Neural progenitor cell (in vitro differentiated cells): ENCODE measurements at regions not wholly inside any gene's neighbourhood (a gene's known extent, or its start where the extent isn't known, plus 50 kb on each side); places are given as distances from the start of the nearest gene placed in this dataset.

Experiments used
- DNase-seq: peaks from one replicate; pipeline ENCODE4 v3.0.0-alpha.2; 2016; ENCODE audit warnings: low spot score
- H2AFZ ChIP-seq: fragments of 200-600 bp; sonication (generic); replicated peaks from 2 replicates; pipeline ENCODE4 v1.6.1; 2016; ENCODE audit warnings: antibody characterized with exemption
- H3F3A ChIP-seq: fragments of 200-600 bp; sonication (generic); 2 replicates; pipeline ENCODE4 v1.6.1; 2016; ENCODE audit warnings: antibody characterized with exemption, low read depth
- H3K27ac ChIP-seq: fragments of 200-600 bp; sonication (generic); 2 replicates; pipeline ENCODE4 v1.5.1; 2016; ENCODE audit warnings: mild to moderate bottlenecking
- H3K27me3 ChIP-seq: fragments of 200-600 bp; sonication (generic); 2 replicates; pipeline ENCODE4 v1.6.1; 2016; ENCODE audit warnings: mild to moderate bottlenecking, moderate library complexity
- H3K36me3 ChIP-seq: fragments of 200-600 bp; sonication (generic); 2 replicates; pipeline ENCODE4 v1.5.1; 2016
- H3K4me1 ChIP-seq: fragments of 200-600 bp; sonication (generic); 2 replicates; pipeline ENCODE4 v1.6.1; 2016; ENCODE audit warnings: mixed run types
- H3K4me2 ChIP-seq: fragments of 200-600 bp; sonication (generic); 2 replicates; pipeline ENCODE4 v1.6.1; 2016
- H3K4me3 ChIP-seq: fragments of 200-600 bp; sonication (generic); 2 replicates; pipeline ENCODE4 v1.5.1; 2016
- H3K79me2 ChIP-seq: fragments of 200-600 bp; sonication (generic); 2 replicates; pipeline ENCODE4 v1.6.1; 2016; ENCODE audit warnings: low read depth
- H3K9ac ChIP-seq: fragments of 200-600 bp; sonication (generic); 2 replicates; pipeline ENCODE4 v1.6.1; 2016
- H3K9me3 ChIP-seq: fragments of 200-600 bp; sonication (generic); 2 replicates; pipeline ENCODE4 v1.5.1; 2016; ENCODE audit warnings: low read depth
- H4K20me1 ChIP-seq: fragments of 200-600 bp; sonication (generic); 2 replicates; pipeline ENCODE4 v1.6.1; 2016; ENCODE audit warnings: low read depth
- H3K27ac Mint-ChIP-seq: 3 replicates; pipeline ENCODE4 v1.8.0; 2021; ENCODE audit warnings: mixed read lengths
- H3K27me3 Mint-ChIP-seq: 2 replicates; pipeline ENCODE4 v1.8.0; 2022; ENCODE audit warnings: low read depth, mild to moderate bottlenecking, inconsistent platforms, moderate library complexity, mixed read lengths; ENCODE audit not compliant: insufficient read depth
- H3K36me3 Mint-ChIP-seq: 3 replicates; pipeline ENCODE4 v1.8.0; 2021; ENCODE audit warnings: mixed read lengths
- H3K4me1 Mint-ChIP-seq: 3 replicates; pipeline ENCODE4 v1.8.0; 2021; ENCODE audit warnings: mixed read lengths
- H3K4me3 Mint-ChIP-seq: 3 replicates; pipeline ENCODE4 v1.8.0; 2021; ENCODE audit warnings: mild to moderate bottlenecking, moderate library complexity, mixed read lengths
- H3K9me3 Mint-ChIP-seq: 3 replicates; pipeline ENCODE4 v1.8.0; 2020; ENCODE audit warnings: mixed read lengths
- CTCF ChIP-seq: fragments of 200-600 bp; sonication (generic); IDR thresholded peaks from 2 replicates; pipeline ENCODE4 v1.5.1; 2017; ENCODE audit warnings: antibody characterized with exemption, mild to moderate bottlenecking
- EZH2 ChIP-seq: fragments of 200-600 bp; sonication (generic); IDR thresholded peaks from 2 replicates; pipeline ENCODE4 v1.6.1; 2017; ENCODE audit warnings: antibody characterized with exemption, mild to moderate bottlenecking, moderate library complexity
- EZH2phosphoT487 ChIP-seq: fragments of 200-600 bp; sonication (generic); IDR thresholded peaks from 2 replicates; pipeline ENCODE4 v1.6.1; 2017; ENCODE audit warnings: antibody characterized with exemption

GRCh38 chr12:124479680-124480468, 87.5 kb downstream of the NCOR2 start:
- H4K20me1 ChIP-seq: peaks cover 29% of the 10 kb centered on the region
- no peak overlapping the region for H3K9ac ChIP-seq
- Mint-ChIP-seq H3K27me3 (peaks cover 4% of the 10 kb centered on the region), H3K9me3 (no peaks in the 10 kb centered on the region), H3K4me3 (peak overlapping the region; percentile 46), H3K36me3 (peaks cover 28% of the 10 kb centered on the region), H3K4me1 (peaks cover 9% of the 10 kb centered on the region), H3K27ac (peak overlapping the region; percentile 70)
- H3K9me3 ChIP-seq: no peaks in the 10 kb centered on the region
- H3F3A ChIP-seq: peaks cover 8% of the 10 kb centered on the region
- H3K4me3 ChIP-seq: no peak overlapping the region
- H3K4me2 ChIP-seq: peak overlapping the region; percentile 22
- H3K27ac ChIP-seq: peak overlapping the region; percentile 80
- no peaks in the 10 kb centered on the region for H3K27me3 ChIP-seq
- H2AFZ ChIP-seq: no peak overlapping the region
- peak; percentile 37 for DNase-seq
- H3K79me2 ChIP-seq: peaks cover 14% of the 10 kb centered on the region
- no peak for TF ChIP-seq EZH2phosphoT487
- TF ChIP-seq CTCF: no peak
- TF ChIP-seq EZH2: no peak
- peaks cover 16% of the 10 kb centered on the region for H3K4me1 ChIP-seq
- no peaks in the 10 kb centered on the region for H3K36me3 ChIP-seq

GRCh38 chr12:124478985-124479645, 88.3 kb downstream of the NCOR2 start:
- Histone ChIP-seq H4K20me1 (peaks cover 29% of the 10 kb centered on the region), H3K27ac (peak overlapping the region; percentile 80)
- H3K36me3 Mint-ChIP-seq: peaks cover 32% of the 10 kb centered on the region

GRCh38 chr12:124478416-124478815, 89.0 kb downstream of the NCOR2 start:
- Histone ChIP-seq H4K20me1 (peaks cover 29% of the 10 kb centered on the region), H3K4me1 (peaks cover 16% of the 10 kb centered on the region), H3K9me3 (no peaks in the 10 kb centered on the region), H2AFZ (no peak overlapping the region), H3K4me3 (no peak overlapping the region), H3K4me2 (no peak overlapping the region), H3K36me3 (no peaks in the 10 kb centered on the region), H3K27ac (peak overlapping the region; percentile 63), H3K27me3 (no peaks in the 10 kb centered on the region), H3K79me2 (peaks cover 14% of the 10 kb centered on the region), H3F3A (peaks cover 8% of the 10 kb centered on the region), H3K9ac (no peak overlapping the region)
- Mint-ChIP-seq H3K4me3 (no peak overlapping the region), H3K4me1 (peaks cover 9% of the 10 kb centered on the region), H3K9me3 (peaks cover 10% of the 10 kb centered on the region), H3K27me3 (peaks cover 4% of the 10 kb centered on the region), H3K36me3 (peaks cover 37% of the 10 kb centered on the region), H3K27ac (peak overlapping the region; percentile 70)
- TF ChIP-seq EZH2 (no peak), EZH2phosphoT487 (no peak), CTCF (no peak)
- DNase-seq: no peak

More at GRCh38 chr12:124478985-124479645, 88.3 kb downstream of the NCOR2 start:
- peaks cover 9% of the 10 kb centered on the region for H3K4me1 Mint-ChIP-seq
- Histone ChIP-seq H3K79me2 (peaks cover 14% of the 10 kb centered on the region), H3F3A (peaks cover 8% of the 10 kb centered on the region), H2AFZ (no peak overlapping the region), H3K36me3 (no peaks in the 10 kb centered on the region), H3K9ac (no peak overlapping the region), H3K4me1 (peaks cover 16% of the 10 kb centered on the region), H3K27me3 (no peaks in the 10 kb centered on the region), H3K4me2 (peak overlapping the region; percentile 22), H3K4me3 (no peak overlapping the region), H3K9me3 (no peaks in the 10 kb centered on the region)
- peak overlapping the region; percentile 70 for H3K27ac Mint-ChIP-seq
- H3K27me3 Mint-ChIP-seq: peaks cover 4% of the 10 kb centered on the region
- TF ChIP-seq EZH2 (no peak), EZH2phosphoT487 (no peak), CTCF (no peak)
- peaks cover 4% of the 10 kb centered on the region for H3K9me3 Mint-ChIP-seq
- no peak for DNase-seq
- peak overlapping the region; percentile 46 for H3K4me3 Mint-ChIP-seq
